ENCODE measurements at regions not wholly inside any gene's neighbourhood (a gene's known extent, or its start where the extent isn't known, plus 50 kb on each side); places are given as distances from the start of the nearest gene placed in this dataset.

GRCh38 chr20:58087562-58087858 lies 140.9 kb downstream of the ANKRD60 start:
- no peak for DNase-seq

DNA sequence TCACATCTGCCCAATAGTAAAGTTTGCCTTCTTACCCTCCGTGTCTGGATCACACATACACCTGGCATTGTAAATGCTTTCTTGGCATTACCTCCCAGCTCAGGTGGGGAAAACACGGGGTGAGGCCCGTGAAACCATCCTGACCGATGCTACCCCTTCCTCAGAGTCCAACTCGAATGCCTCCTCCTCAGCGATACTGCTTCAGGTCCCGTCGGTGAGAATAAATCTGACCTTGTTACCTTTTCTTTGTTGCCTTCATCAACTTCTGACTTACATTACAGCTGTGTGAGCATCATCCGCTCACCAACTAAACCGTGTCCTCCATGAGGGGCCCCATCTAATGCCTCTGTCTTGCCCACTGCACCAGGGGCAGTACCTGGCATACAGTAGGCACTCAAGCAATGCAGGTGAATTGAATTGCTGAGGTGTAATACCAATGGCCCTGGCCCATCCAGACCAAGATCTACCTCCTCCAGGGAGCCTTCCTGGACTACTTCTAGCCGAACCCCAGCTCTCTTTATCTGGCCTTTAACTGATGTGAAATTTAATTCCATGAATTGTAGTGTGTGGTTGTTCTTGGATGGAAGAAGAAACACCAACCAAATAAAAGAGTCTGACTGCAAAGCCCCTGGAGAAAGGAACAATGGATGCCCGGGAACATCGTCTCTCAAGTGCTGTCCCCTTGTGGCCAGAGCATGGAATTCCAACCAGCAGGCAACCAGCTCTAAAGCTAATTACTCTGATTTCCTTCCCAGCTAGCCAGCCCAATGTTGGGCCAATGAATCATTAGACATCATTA lies 141.5 kb downstream of the ANKRD60 start:
- DNase-seq, result peak; percentile 32

DNA sequence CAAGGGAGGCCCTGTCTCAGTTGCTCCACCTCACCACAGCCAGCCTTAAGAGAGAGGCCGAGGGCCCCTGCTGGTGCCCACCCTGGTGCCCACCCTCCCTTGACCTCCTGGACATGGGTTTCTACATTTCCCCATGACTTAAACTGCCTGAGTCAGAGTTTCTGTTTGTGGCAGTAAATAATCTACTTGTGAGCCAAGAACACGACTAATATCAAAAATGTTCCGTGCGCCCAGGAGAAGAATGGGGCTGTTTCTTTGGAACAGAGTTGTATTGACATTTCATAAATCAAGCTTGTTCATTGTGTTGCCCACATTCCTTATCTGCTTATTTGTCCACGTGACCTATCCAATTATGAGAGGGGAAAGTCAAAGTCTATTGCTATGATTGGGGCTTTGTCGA lies 143.5 kb downstream of the ANKRD60 start:
- DNase-seq, result no peak

- DNase-seq, result peak; percentile 10
Measured at GRCh38 chr20:58084566-58084965, 143.9 kb downstream of the ANKRD60 start.

DNA sequence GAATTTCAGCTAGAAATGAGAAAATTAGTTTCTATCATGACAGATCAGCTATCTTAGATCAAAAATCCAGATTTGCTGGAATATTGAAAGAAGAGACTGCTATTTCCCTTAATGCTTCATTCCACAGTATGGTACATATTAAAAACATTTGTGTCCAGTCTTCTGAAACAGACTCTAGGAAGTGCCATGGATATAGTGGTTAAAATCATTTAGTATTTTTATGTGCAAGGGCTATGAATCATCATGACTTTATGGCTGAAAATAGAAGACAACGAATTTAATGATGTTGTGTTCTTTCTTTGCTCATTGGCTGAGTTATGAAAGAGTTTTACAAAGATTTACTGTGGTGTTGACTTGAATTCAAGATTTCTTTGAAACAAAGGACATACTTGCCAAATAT lies 146.6 kb downstream of the ANKRD60 start:
- DNase-seq, result no peak

- no peak for DNase-seq
Measured at GRCh38 chr20:58078741-58079522, 149.5 kb downstream of the ANKRD60 start.

DNA sequence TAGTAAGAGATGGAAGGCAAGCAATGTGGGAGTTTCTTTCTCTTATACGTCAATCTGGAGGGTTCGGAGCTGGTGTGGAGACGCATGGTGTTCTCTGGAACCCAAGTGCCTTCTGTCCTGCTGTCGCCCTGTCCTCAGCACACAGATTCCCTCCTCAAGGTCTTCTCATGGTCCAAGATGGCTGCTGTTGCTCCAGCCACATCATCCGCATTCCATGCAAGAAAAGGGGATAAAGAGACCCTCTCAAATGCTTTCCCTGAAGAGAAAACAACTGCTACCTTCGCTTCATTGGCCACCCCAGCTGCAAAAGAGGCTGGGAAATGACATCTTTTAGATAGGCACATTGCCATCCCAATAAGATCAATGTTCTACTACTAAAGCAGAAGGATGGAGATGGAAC lies 151.2 kb downstream of the ANKRD60 start:
- no peak for DNase-seq

DNA sequence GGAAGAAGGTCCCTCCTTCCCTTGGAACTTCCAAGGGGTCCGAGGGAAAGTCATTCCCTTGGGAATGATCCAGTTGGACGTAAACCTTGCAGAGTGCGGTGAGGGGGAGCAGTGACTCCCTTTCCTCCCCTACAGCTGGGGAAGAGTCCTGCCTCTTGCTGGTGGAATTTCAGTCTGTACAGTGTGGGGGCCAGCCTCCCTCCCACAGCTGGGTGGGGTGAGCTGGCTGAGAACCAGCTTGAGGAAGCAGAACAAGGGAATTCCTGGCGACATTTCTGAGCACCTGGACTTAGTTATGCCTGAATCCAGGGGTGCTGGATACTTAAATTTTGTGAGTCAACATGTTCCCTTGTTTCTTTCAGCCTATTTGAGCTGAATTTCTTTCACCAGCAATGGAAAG lies 152.0 kb downstream of the ANKRD60 start:
- DNase-seq, result peak; percentile 10

GRCh38 chr20:58075586-58076345 lies 152.7 kb downstream of the ANKRD60 start:
- peak; percentile 12 for DNase-seq

DNA sequence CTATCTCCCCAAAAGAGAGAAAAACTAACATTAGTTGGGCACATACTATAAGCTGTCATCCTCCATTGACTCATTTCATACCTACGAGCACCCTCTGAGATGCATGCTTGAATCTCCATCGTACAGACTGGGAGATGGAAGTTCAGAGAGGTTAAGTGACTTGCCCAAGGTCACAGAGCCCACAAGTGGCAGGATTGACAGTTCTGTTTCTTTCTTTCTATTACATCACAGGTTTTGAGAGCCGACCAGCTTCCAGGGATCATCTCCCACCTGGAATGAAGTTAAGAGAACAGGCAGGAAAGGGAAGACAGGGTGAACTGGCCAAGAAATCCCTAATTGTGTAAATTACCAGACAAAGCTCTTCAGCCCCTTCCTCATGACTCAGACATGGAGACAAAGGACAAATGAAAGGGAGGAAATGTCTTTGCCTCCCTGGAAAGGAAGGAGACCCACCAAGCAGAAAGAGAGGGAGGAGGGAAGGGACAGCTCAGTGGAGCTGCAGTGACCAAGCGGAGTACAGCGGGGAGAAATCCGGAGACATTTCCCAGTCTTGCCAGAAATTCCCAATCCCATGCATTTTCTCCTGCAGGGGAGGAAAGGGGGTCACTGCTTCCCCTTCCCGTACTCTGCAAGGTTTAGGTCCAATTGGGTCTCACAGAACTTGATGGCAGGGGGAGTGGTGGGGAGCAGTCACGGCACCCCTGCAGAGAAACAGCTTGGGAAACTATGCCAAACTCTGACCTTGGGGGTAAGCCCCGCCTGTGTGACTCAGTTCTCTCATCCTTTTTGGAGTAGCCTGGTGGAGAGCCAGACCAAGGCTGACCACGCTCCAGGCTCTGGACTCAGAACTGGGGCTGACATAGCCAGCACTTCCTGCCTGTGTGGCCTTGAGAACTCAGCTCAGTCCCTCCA lies 154.3 kb downstream of the ANKRD60 start:
- peak; percentile 14 for DNase-seq

DNA sequence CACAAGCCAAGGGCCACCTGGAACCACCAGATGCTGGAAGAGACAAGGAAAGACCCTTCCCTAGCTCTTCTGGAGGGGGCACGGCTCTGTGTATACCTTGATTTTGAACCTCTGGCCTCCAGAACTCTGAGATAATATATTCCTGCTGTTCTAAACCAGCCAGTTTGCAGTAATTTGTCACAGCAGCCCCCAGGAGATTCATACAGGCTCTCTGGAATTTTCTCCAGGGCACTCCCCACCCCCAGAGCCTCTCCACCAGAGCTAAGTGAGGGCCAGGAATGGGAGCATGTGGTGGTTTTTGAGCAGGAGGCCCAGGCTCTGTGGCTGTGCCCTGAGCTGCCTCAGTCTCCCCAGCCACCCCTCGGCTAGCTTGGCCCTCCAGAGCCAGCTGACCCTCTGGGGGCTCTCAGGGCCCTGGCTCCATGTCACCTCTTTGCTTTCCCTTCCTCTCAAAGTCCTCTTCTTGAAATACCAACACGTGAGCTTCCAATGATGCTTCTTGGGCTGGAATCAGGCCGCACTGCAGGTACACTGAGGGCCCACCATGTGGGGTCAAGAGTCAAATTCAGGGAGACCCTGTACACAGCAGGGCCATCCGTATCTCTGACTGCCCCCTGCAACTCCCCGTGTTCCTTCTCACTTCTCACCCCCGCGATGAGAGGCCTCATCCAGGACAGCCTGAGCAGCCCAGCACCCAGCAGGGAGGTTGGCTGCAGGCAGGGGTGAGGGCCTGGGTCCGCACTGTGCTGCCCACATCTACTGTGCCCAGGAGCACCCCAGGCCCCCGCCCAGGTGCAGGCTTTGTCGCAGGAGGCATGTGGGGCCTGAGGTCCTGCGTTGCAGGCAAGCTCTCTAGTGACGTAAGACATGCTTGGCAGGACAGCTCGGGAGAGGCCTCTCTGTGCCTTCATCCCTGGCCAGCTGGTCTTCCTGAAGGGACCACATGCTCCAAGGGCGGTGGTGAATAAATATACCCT lies 155.5 kb downstream of the ANKRD60 start:
- DNase-seq, result peak; percentile 4

DNA sequence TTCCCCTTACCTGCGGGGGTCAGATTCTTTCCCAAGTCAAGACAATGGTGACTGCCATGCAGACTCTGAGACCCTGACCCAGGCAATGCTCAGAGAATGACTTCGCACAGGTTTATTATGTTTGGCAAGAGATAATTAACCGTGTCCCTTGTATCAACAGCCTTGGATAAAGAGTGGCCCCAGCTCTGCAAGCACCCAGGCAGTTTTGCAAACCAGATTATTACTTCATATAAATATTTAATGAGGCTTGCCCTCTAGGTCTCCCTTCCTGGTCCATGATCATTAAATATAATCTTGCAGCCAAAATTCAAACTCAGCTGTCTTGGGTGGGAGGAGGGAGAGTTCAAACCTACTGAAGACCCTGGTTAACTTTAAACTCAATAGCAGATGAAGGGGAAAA lies 156.5 kb downstream of the ANKRD60 start:
- DNase-seq, result no peak

- DNase-seq, result no peak
Measured at GRCh38 chr20:58071298-58071697, 157.2 kb downstream of the ANKRD60 start.

DNA sequence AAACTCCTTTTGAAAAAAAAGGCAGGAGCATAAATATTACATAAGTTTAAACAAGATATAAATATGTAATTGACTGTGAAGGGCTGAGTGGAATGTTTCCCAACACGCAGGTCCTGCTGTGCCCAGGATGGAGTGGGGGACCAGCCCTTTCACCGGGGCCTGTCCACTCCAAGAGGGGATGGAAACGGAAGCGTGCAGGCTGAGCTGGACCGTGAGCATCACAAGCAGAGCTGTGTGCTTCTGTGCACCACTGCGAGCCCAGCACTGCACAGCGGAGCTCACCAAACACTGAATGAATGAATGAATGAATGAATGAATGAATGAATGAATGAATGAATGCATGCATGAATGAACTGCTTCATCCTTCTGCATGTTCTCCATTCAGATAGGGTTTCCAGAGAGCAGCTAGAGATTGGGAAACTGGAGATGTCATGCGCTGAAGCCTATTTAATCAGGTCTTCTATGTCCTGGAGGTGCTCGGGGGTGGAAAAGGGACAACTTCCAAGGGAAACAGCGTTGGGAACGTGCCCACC lies 157.7 kb downstream of the ANKRD60 start:
- DNase-seq, result peak; percentile 8

GRCh38 chr20:58069796-58070663 lies 158.4 kb downstream of the ANKRD60 start:
- DNase-seq, result peak; percentile 6

- no peak for DNase-seq
Measured at GRCh38 chr20:58069207-58069606, 159.2 kb downstream of the ANKRD60 start.

DNA sequence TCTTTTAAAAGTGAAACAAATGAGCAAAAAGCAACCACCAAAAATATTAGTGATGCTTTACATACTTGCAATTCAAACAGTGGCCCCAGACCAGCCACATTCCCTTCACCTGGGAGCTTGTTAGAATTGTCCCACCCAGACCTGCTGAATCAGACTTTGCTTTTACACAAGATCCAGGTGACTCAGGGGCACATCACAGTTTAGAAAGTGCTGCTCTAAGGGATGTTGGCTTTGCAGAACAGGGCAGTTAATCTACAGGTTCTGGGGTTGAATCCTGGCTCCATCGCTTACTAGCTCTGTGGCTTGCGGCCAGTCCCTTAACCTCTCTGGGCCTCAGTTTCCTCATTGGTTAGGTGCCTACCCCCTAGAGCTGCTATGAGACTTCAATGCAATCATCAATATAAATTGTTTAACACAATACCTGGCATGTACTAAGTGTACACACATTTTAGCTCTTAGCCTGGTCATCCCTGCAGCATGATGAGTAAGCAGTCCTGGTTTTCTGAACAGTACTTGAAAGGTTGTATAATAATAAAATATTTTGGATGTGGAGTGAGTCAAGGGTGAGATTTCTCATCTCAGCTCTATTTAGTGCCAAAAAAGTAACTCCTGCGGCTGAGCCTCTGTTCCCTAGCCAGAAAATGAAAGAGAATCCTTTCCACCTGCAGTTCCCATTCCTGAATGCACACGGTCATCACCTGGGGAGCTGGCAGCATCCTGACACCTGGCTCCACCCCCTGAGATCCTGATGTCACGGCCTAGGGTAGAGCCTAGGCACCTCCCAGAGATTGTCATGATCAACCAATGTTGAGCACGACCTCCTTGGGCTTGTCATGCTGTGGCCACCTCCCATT lies 162.7 kb downstream of the ANKRD60 start:
- DNase-seq, result no peak

GRCh38 chr20:58064411-58065010 lies 163.9 kb downstream of the ANKRD60 start:
- no peak for DNase-seq

DNA sequence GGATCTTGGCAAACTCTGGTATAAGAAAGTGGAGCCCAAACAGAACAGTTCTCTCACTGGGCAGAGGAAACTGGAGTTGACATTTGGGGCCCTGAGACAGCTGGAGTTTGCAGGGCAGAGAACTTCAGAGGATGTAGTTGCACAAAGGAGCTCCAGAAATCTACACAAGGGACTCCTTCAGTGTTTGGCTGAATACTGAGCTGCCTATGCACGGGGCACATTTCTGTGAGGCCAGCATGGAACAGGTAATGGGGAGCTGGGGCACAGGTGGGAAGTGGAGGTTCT lies 169.3 kb downstream of the ANKRD60 start:
- DNase-seq, result peak; percentile 4

All from stimulated activated CD8-positive, alpha-beta memory T cell treated with anti-CD3 and anti-CD28 coated beads, Interleukin-4, amount 100 ng/mL, for 48 hours (primary cell).